ENCODE measurements at regions not wholly inside any gene's neighbourhood (a gene's known extent, or its start where the extent isn't known, plus 50 kb on each side); places are given as distances from the start of the nearest gene placed in this dataset.
A peak's percentile ranks its signal among the peaks of the same experiment; 100 is the strongest.

DNA sequence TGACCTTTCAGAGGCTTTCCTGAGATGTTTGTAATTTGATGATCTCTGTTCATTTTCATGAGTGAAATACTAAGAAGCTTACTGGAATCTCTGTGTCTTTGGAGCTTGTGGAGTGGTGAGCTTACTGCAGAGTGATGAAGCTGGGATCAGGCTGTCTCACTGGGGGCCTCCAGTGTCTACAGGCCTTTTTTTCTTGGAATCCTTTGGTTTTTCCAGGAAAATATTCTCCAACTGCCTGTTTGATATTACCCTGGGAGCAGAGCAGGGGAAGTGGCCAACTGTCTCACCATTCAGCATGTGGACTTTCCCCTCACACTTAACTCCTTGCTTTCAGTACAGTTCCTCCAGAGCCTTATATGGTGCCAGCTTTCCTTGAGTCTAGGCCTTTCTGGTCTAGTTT lies 62.0 kb upstream of the KCNA1 start:
- H3K4me2 ChIP-seq (ENCODE audit: low read depth, low read length, poor library complexity, severe bottlenecking), result no peak overlapping the region
- no peaks in the 10 kb centered on the region for H4K20me1 ChIP-seq (ENCODE audit: insufficient read depth, low read length, poor library complexity, severe bottlenecking)
- no peaks in the 10 kb centered on the region for H3K9me3 ChIP-seq (ENCODE audit: insufficient read depth, low read depth, low read length)
- TF ChIP-seq, protein P1, sequence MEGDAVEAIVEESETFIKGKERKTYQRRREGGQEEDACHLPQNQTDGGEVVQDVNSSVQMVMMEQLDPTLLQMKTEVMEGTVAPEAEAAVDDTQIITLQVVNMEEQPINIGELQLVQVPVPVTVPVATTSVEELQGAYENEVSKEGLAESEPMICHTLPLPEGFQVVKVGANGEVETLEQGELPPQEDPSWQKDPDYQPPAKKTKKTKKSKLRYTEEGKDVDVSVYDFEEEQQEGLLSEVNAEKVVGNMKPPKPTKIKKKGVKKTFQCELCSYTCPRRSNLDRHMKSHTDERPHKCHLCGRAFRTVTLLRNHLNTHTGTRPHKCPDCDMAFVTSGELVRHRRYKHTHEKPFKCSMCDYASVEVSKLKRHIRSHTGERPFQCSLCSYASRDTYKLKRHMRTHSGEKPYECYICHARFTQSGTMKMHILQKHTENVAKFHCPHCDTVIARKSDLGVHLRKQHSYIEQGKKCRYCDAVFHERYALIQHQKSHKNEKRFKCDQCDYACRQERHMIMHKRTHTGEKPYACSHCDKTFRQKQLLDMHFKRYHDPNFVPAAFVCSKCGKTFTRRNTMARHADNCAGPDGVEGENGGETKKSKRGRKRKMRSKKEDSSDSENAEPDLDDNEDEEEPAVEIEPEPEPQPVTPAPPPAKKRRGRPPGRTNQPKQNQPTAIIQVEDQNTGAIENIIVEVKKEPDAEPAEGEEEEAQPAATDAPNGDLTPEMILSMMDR (conservative IDR thresholded peaks at IDR 0.05; ENCODE audit: low read length), result no peak
- TF ChIP-seq EZH2phosphoT487 (IDR thresholded peaks at IDR 0.05; ENCODE audit: borderline replicate concordance), result no peak
- H3K4me3 ChIP-seq (ENCODE audit: low read length, poor library complexity, severe bottlenecking), result no peak overlapping the region
- H3K9ac ChIP-seq (ENCODE audit: low read depth, low read length, poor library complexity, severe bottlenecking), result no peak overlapping the region
- no peaks in the 10 kb centered on the region for H3K27me3 ChIP-seq (ENCODE audit: insufficient read depth, low read length, poor library complexity, severe bottlenecking)
- H2AFZ ChIP-seq (ENCODE audit: low read length), result no peak overlapping the region
- no peaks in the 10 kb centered on the region for H3K9me2 ChIP-seq (replicated peaks; ENCODE audit: low read depth, low read length)
- no peaks in the 10 kb centered on the region for H3F3A ChIP-seq (ENCODE audit: low read depth)
- H3K36me3 ChIP-seq (ENCODE audit: insufficient read depth, low read length), result no peaks in the 10 kb centered on the region
- no peaks in the 10 kb centered on the region for H3K79me2 ChIP-seq (ENCODE audit: insufficient read depth, low read length)
- no peaks in the 10 kb centered on the region for H3K4me1 ChIP-seq (ENCODE audit: insufficient read depth, low read length, poor library complexity, severe bottlenecking)

DNA sequence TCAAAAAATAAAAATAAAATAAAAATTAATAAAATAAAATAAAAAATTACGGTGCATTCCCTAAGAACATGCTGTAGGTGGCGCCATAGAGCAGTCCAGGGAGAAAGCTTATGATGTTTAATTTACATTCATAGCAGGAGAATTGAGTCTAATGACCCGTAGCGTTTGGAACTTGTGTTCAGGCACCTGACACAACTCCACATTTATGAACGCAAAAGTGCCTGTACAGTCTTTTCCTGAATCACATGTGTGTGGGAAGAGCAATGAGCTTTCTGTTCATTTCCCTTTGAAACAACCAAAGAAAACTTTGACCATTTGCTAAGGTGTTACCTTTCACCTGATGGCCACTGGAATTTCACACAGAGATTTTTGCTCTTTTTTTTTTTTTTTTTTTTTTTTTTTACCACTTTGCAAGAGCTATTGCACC lies 60.6 kb upstream of the KCNA1 start:
- H3K4me1 ChIP-seq (ENCODE audit: insufficient read depth, low read length, poor library complexity, severe bottlenecking), result no peaks in the 10 kb centered on the region
- no peak overlapping the region for H3K4me2 ChIP-seq (ENCODE audit: low read depth, low read length, poor library complexity, severe bottlenecking)
- H3K27me3 ChIP-seq (ENCODE audit: insufficient read depth, low read length, poor library complexity, severe bottlenecking), result no peaks in the 10 kb centered on the region
- 0 out of 2 replicates have a peak overlapping the region, but pooled peaks have one; percentile 36 for H2AFZ ChIP-seq (ENCODE audit: low read length)
- no peak for TF ChIP-seq EZH2phosphoT487 (IDR thresholded peaks at IDR 0.05; ENCODE audit: borderline replicate concordance)
- TF ChIP-seq, protein P1 (conservative IDR thresholded peaks at IDR 0.05; ENCODE audit: low read length), result peak; percentile 45
- H3K4me3 ChIP-seq (ENCODE audit: low read length, poor library complexity, severe bottlenecking), result no peak overlapping the region
- H3F3A ChIP-seq (ENCODE audit: low read depth), result no peaks in the 10 kb centered on the region
- no peak overlapping the region for H3K9ac ChIP-seq (ENCODE audit: low read depth, low read length, poor library complexity, severe bottlenecking)
- H3K36me3 ChIP-seq (ENCODE audit: insufficient read depth, low read length), result no peaks in the 10 kb centered on the region
- H3K9me2 ChIP-seq (replicated peaks; ENCODE audit: low read depth, low read length), result no peaks in the 10 kb centered on the region
- no peaks in the 10 kb centered on the region for H4K20me1 ChIP-seq (ENCODE audit: insufficient read depth, low read length, poor library complexity, severe bottlenecking)
- no peaks in the 10 kb centered on the region for H3K9me3 ChIP-seq (ENCODE audit: insufficient read depth, low read depth, low read length)
- H3K79me2 ChIP-seq (ENCODE audit: insufficient read depth, low read length), result no peaks in the 10 kb centered on the region

DNA sequence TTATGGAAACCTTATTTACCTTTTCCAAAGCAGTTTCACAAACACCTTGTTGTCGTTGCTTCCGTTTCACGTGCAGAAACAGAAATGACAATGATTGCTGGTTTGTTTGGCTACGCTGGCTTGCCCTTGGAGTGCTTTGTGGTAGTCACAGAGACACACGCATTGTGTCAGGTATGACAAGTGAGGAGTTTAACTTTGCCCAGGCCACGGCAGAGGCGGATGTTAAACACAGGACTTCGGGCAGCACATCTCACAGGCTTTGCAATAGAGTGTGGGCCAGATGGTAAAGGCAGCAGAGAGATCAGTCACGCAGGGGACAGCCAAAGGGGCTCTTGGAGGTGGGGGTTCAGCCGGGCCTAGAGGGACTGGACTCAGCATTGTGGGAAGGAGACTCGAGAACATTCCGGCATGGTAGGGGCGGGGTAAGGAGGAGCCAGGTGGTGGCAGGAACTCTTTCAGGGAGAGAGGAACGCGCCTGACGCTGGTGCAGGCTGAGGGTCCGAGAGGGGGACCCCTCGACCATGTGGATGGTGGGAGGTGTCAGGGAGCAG lies 59.8 kb upstream of the KCNA1 start:
- Histone ChIP-seq H2AFZ (ENCODE audit: low read length) (no peak overlapping the region), H3K4me1 (ENCODE audit: insufficient read depth, low read length, poor library complexity, severe bottlenecking) (no peaks in the 10 kb centered on the region), H3K4me2 (ENCODE audit: low read depth, low read length, poor library complexity, severe bottlenecking) (no peak overlapping the region), H3K9me2 (replicated peaks; ENCODE audit: low read depth, low read length) (no peaks in the 10 kb centered on the region), H4K20me1 (ENCODE audit: insufficient read depth, low read length, poor library complexity, severe bottlenecking) (no peaks in the 10 kb centered on the region), H3K4me3 (ENCODE audit: low read length, poor library complexity, severe bottlenecking) (no peak overlapping the region), H3K79me2 (ENCODE audit: insufficient read depth, low read length) (no peaks in the 10 kb centered on the region), H3K36me3 (ENCODE audit: insufficient read depth, low read length) (no peaks in the 10 kb centered on the region), H3K9me3 (ENCODE audit: insufficient read depth, low read depth, low read length) (no peaks in the 10 kb centered on the region), H3F3A (ENCODE audit: low read depth) (no peaks in the 10 kb centered on the region), H3K27me3 (ENCODE audit: insufficient read depth, low read length, poor library complexity, severe bottlenecking) (no peaks in the 10 kb centered on the region), H3K9ac (ENCODE audit: low read depth, low read length, poor library complexity, severe bottlenecking) (no peak overlapping the region)
- no peak for TF ChIP-seq EZH2phosphoT487 (IDR thresholded peaks at IDR 0.05; ENCODE audit: borderline replicate concordance)
- TF ChIP-seq, protein P1 (conservative IDR thresholded peaks at IDR 0.05; ENCODE audit: low read length), result no peak
